Activated CD8-positive, alpha-beta T cell treated with anti-CD3 and anti-CD28 coated beads for 36 hours (primary cell): ENCODE measurements at regions not wholly inside any gene's neighbourhood (a gene's known extent, or its start where the extent isn't known, plus 50 kb on each side); places are given as distances from the start of the nearest gene placed in this dataset.

Source experiments
- ATAC-seq: fragments of 200-7000 bp; cut with Tn5 transposase; one replicate; pipeline ENCODE4 v1.10.0; 2021; ENCODE audit warnings: mild to moderate bottlenecking, moderate library complexity
- CTCF ChIA-PET: fragments of 350-600 bp; sonication (Branson Sonifier 250); formaldehyde crosslinking; loops from one replicate; lab custom pipeline; 2021; ENCODE audit warnings: antibody characterized with exemption; lab: Charles Lee
- POLR2A ChIA-PET: fragments of 350-600 bp; sonication (Branson Sonifier 250); formaldehyde crosslinking; loops from one replicate; lab custom pipeline; 2021; ENCODE audit warnings: antibody characterized with exemption; lab: Charles Lee
- DNase-seq: peaks from one replicate; pipeline ENCODE4 v3.0.0-alpha.2; 2020
- H3K27ac Mint-ChIP-seq: one replicate; pipeline ENCODE4 v1.8.0; 2021; ENCODE audit warnings: mild to moderate bottlenecking, mixed read lengths
- H3K27me3 Mint-ChIP-seq: one replicate; pipeline ENCODE4 v1.8.0; 2021; ENCODE audit warnings: mixed read lengths
- H3K36me3 Mint-ChIP-seq: one replicate; pipeline ENCODE4 v1.8.0; 2021; ENCODE audit warnings: low read depth, mixed read lengths
- H3K4me1 Mint-ChIP-seq: one replicate; pipeline ENCODE4 v1.8.0; 2021; ENCODE audit warnings: low read depth, mixed read lengths
- H3K4me3 Mint-ChIP-seq: one replicate; pipeline ENCODE4 v1.8.0; 2021; ENCODE audit warnings: mild to moderate bottlenecking, moderate library complexity, mixed read lengths
- H3K9me3 Mint-ChIP-seq: one replicate; pipeline ENCODE4 v1.8.0; 2021; ENCODE audit warnings: mixed read lengths
- CTCF ChIP-seq: fragments of 200-600 bp; IDR thresholded peaks from one replicate; pipeline ENCODE4 v1.8.0; 2022; ENCODE audit warnings: antibody characterized with exemption, mild to moderate bottlenecking
- intact Hi-C: fragments of 100-400 bp; cut with micrococcal nuclease; formaldehyde crosslinking; loops from one replicate; pipeline ENCODE4 v1.10.0; 2022

GRCh38 chr11:15726221-15726746 is 611.6 kb downstream of the INSC start:
- ChIA-PET CTCF (no interaction called here), POLR2A (no interaction called here)
- TF ChIP-seq CTCF: no peak
- Mint-ChIP-seq H3K4me1 (no peaks in the 10 kb centered on the region), H3K4me3 (no peak overlapping the region), H3K36me3 (no peaks in the 10 kb centered on the region), H3K9me3 (no peaks in the 10 kb centered on the region), H3K27me3 (peaks cover 4% of the 10 kb centered on the region), H3K27ac (no peak overlapping the region)
- DNase-seq (no peak), ATAC-seq (no peak)
- intact Hi-C loops: no loop called here

GRCh38 chr11:15726893-15727519 is 612.3 kb downstream of the INSC start:
- Mint-ChIP-seq H3K9me3 (no peaks in the 10 kb centered on the region), H3K4me1 (no peaks in the 10 kb centered on the region), H3K27ac (no peak overlapping the region), H3K27me3 (peaks cover 4% of the 10 kb centered on the region), H3K4me3 (no peak overlapping the region), H3K36me3 (no peaks in the 10 kb centered on the region)
- no peak for ATAC-seq
- ChIA-PET POLR2A (no interaction called here), CTCF (no interaction called here)
- DNase-seq: no peak
- TF ChIP-seq CTCF: no peak
- intact Hi-C loops: no loop called here

- ATAC-seq (no peak), DNase-seq (no peak)
- CTCF ChIA-PET: no interaction called here
- H3K9me3 Mint-ChIP-seq: no peaks in the 10 kb centered on the region
- POLR2A ChIA-PET: no interaction called here
- no peaks in the 10 kb centered on the region for H3K4me1 Mint-ChIP-seq
- H3K27ac Mint-ChIP-seq: no peak overlapping the region
- H3K36me3 Mint-ChIP-seq: no peaks in the 10 kb centered on the region
- intact Hi-C loops: no loop called here
- no peak for TF ChIP-seq CTCF
- H3K27me3 Mint-ChIP-seq: peaks cover 4% of the 10 kb centered on the region
- no peak overlapping the region for H3K4me3 Mint-ChIP-seq
These were observed 612.8 kb downstream of the INSC start for GRCh38 chr11:15727520-15727914.

- POLR2A ChIA-PET: no interaction called here
- no peak overlapping the region for H3K27ac Mint-ChIP-seq
- H3K36me3 Mint-ChIP-seq: no peaks in the 10 kb centered on the region
- no peak for DNase-seq
- no peaks in the 10 kb centered on the region for H3K4me1 Mint-ChIP-seq
- intact Hi-C loops: no loop called here
- ATAC-seq: no peak
- H3K9me3 Mint-ChIP-seq: no peaks in the 10 kb centered on the region
- no peak overlapping the region for H3K4me3 Mint-ChIP-seq
- TF ChIP-seq CTCF: no peak
- peaks cover 4% of the 10 kb centered on the region for H3K27me3 Mint-ChIP-seq
- CTCF ChIA-PET: no interaction called here
These were observed 613.5 kb downstream of the INSC start for GRCh38 chr11:15728207-15728606.

GRCh38 chr11:15730263-15730994 is 615.7 kb downstream of the INSC start:
- Mint-ChIP-seq H3K27ac (no peak overlapping the region), H3K27me3 (peaks cover 2% of the 10 kb centered on the region), H3K4me1 (no peaks in the 10 kb centered on the region), H3K9me3 (no peaks in the 10 kb centered on the region), H3K36me3 (no peaks in the 10 kb centered on the region), H3K4me3 (no peak overlapping the region)
- no peak for TF ChIP-seq CTCF
- intact Hi-C loops: no loop called here
- DNase-seq (no peak), ATAC-seq (no peak)
- POLR2A ChIA-PET: no interaction called here
- CTCF ChIA-PET: no interaction called here
